Fibroblast of skin of left biceps (primary cell): ENCODE measurements at regions not wholly inside any gene's neighbourhood (a gene's known extent, or its start where the extent isn't known, plus 50 kb on each side); places are given as distances from the start of the nearest gene placed in this dataset.

Source experiments
- DNase-seq, 2 experiments: peaks; one replicate each; pipeline ENCODE4 v3.0.0-alpha.2; 2013; ENCODE audit warnings: low read depth in 2 of 2

DNA sequence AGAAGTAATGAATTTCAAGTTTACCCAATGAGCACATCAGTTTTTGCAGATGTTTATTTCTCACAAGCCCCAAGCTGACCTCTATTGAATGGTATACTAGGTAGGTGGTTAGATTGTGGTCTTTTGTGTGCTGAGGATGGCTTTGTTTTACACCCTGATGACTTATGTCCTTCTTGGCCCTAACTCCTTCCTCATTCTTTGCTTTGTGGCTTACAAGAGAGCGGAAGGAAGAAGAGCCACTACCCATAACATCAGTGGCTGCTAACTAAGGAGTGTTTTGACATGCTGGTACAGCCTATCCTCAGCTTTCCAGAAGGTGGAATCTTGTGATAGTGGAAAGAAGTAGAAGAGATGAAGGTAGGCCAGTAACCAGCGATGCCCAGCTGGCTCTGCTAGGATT, 85.7 kb upstream of the NTRK2 start:
- DNase-seq: no peak

DNA sequence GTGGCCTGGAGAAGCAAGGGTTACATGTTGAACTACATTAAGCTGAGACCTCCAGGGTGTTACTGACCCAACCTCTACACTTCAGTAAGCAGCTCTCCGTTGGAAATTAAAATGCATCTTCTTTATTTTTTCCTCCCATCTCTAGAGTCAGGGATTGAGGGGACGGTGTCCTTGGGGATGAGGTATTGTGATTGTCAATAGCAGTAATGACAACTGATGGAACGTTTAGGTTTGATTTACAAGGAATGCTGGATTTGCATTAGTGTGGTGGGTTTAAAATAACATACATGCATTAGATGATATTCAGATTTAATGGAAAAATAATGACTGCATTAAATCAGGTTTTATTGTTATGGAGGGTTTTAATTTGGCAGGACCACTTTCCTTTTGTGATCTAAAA, 82.9 kb upstream of the NTRK2 start:
- no peak for DNase-seq

DNA sequence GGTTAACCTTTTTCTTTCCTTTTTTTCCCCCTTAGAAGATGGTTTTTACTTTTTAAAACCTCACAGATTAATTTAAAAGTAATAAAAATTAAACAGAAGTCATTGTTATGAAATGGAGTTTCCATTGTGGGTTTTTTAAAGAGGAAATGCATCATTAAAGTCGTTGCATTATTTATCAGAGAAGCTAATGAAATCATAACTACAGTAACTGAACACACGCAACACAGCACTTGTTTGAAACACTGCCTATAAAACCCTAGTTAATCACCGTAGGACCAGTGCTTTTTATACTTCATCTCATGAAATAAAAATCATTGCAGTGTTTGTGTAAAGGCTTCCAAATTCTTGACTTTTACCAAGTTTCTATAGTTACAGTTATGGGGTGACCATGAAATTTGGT, 82.4 kb upstream of the NTRK2 start:
- no peak for DNase-seq

DNA sequence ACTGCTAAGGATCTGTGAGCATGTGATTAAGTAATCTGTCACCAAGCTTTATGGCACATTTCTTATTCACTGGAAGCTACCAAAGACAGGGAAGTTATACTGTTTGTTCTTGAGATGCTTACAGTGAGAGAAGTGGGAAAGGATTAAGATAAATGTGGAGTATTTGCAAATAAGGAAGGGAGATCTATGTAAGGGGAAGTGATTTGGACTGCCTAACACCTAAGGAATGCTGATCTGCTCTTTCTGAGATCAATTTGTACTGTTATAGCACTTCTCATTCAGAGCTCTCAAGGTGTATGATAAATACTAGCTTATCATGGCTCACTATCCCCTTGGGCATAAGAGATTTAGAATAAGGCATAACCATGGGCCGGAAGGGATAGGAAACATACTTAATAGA, 80.0 kb upstream of the NTRK2 start:
- no peak for DNase-seq

DNA sequence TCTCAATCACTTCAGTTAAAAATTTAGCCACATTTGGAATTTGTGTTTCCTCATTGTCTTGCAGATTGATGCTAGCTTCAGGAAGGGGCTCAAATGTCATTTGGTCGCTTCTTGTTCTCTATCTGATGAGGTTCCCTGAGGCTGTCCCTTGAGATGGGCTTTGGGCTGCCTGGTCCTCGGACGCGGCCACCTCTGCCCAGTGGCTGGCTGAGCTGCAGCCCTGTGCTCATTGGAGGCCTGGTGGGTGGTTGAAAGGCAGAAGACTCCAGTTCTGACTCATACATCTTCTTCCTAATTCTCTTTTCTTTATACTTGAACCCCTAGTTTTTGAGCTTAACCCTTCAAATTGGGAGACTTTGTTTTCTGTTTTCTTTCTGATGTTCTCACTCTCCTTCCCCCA, 78.8 kb upstream of the NTRK2 start:
- no peak for DNase-seq

DNA sequence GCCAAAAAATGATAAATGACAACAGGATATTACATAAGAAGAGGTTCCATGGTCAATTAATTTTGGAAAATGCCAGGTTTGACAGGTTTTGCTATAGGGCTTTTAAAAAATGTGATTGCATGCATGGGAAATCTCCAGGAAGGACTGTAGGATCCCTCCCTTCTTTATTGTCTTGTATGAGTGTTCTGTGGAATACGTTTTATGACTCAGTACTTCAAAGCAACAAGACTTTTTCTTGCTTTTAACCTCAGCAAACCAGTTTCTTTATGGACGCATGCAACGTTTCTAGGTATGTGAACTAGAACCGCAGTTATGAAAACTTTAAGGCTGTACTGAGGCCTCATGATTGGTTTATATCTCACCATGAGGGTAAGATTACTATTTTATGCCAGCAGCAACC, 76.6 kb upstream of the NTRK2 start:
- DNase-seq: no peak

DNA sequence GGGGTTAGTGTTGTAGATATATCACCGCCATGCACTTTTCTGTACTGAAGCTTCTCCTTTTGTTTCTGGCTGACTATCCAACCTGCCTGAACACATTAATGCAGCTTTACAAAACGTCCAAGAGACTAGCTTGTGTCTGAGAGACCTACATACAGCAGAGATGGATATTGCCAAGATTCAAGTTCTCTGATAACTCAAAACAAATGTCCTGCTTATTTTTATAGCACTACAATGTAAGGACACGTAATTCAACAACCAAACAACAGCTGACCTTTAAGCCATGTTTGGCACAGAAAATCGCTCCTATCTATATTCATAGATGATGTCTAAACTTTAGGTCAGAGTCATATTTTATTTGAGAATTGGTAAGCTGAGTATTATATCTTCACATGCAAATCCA, 76.2 kb upstream of the NTRK2 start:
- DNase-seq: no peak

DNA sequence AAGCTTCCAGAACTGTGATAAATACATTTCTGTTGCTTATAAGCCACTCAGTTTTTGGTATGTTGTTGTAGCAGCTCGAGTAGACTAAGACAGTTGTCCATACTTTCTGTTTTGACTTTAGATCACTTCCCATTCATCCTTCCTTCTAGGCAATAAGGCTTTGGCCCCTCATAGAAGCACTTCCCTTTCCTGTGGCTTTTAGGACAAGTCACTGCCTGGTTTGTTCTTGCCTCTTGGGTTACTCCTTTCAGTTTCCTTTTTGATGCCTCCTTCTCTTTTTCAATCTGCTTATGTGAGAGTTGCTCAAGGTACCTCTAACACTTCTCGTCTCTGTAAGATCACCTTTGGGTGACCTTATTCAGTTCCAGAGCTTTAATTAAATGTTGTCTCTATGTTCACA, 72.4 kb upstream of the NTRK2 start:
- DNase-seq: no peak

DNA sequence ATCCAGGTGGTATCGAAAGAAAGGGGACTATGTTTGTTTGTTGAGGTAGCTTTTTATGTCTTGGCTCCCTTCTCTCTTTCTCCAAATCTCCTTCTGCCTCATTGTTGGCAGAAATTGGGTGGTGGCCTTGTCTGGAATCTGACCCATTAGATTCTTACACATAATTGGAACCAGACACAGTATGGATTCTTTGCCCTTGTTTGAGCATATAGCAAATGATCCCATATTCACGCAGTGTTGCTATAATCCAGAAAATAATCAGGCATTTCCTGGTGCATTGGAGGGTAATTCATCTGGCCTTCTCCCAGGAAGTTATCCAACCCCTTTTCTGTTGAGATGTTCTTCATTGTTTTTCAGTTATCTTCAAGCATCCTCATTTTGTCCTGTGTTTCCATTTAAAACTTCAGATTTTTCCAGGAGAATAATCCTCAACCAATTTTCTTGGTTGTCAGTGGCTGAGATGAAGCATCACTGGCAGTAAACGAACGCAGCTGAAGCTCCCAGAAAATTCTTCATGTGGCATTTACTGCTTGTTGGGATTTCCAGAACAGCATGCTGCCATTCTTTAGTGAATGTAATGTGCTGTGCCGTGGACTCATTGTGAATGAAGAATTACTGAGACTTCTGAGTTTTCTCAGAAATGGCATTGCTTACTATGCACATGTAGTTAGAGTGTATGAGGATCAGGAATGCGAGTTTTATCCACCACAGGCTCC, 70.5 kb upstream of the NTRK2 start:
- no peak for DNase-seq

DNA sequence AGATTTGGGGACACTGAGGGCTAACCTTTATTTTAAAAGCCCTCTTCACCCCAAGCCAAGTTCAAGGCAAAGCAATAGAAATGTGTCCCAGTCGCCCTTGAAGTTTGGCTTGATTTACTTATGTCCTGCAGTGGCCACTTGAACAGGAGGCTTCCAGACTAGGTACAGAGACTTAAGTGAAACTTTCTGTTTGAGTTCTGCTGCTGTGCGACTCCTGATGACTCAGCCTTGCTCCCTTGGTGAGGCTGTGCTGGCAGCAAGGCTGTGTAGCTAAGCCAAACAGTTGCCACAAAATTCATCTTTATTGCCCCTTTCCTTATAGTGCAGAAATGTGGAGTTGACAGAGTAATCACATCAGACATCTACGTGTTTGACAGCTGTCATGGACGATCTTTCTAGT, 68.8 kb upstream of the NTRK2 start:
- no peak for DNase-seq

DNA sequence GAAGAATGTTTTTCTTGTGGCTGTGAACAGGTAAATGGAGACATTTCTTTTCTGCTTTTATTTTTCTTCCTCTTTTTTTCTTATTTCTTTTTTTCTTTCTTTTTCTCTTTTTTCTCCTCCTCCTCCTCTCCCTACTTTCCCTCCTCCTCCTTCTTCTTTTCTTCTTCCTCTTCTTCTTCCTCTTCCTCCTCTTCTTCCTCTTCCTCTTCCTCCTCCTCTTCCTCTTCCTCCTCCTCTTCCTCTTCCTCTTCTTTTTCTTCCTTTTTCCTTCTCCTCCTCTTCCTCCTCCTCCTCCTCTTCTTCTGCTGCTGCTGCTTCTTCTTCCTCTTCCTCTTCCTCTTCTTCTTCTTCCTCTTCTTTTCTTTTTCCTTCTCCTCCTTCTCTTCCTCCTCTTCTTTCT, 65.3 kb upstream of the NTRK2 start:
- DNase-seq: no peak

DNA sequence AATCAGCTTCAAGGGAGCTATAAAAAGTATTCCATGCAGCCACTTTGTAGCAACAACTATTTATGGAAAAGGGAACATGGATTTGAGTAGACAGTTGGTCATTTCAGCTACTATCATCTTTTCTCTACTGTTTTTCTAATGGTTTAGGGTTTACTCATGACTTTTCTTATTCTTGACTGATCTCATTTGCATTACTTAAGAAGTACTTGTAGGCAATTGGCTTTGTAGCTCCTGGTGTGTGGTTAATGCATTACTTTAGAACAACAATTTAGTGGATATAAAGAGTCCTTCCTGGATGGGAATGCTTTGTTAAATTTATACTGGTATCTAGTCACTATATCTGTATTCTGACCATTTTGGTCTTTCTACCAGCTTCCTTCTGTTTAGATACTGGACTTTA, 59.8 kb upstream of the NTRK2 start:
- DNase-seq: no peak

DNA sequence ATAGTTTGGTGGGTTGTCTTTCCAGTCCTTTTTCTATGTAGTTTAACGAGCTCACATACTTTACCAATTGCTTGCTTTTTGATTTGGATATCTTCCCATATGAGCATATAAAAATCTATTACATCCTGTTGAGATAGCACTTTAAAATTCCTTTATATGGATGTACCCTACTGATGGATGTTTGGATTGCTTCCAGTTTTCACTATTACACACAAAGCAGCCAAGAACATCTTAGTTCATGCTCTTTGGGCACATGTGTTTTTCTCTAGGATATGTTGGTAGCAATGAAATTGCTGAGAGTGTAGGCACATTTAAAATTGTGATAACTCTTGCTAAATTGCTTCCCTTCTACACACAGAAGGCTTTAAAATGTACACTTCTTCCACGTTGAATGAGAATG, 56.1 kb upstream of the NTRK2 start:
- no peak for DNase-seq

DNA sequence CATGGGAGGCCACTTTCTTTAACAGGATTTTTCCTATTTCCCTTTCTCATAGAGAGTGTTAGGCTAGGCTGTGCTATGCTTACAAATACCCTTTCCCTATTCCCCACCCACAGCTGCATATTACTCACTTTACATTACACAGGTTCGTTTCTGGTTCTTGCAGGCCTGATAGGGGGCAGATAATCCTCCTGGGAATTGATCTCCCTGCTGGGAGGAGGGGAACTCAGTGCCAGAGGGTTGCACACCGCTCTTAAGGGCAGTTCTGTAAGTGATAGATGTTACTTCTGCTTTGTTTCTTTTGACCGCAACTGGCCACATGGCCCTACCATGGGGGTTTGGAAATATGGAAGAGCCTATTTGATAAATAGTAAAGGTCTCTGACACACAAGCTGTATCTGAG, 54.0 kb upstream of the NTRK2 start:
- DNase-seq: no peak

DNA sequence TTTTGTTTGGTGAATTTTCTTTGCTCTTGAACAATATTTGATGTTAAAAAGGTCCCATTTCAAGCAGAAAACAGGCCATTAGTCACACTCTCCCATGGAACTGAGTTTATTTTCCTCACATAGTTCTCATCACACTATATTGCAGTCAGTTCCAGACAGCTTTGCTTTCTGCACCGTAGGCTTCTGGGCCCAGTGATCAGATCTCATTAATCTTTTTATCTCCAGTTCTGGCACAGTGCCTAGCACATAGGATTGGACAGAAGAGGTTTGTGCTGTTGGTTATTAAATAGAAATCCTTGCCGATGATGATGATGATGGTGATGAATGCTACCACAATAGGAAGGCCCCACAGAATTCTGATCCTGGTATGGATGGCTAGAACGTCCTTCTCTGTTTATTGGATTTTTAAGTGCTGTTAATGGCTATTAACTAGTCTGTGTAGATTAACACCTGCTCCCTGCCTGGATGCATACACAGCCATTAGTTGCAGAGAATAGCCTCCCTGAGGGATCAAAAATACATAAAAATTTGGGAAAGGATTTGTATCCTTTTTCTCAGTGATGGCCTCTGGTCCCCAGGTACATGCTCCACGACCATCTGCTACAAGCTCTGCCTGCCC, 52.0 kb upstream of the NTRK2 start:
- no peak for DNase-seq
